ENCODE measurements at regions not wholly inside any gene's neighbourhood (a gene's known extent, or its start where the extent isn't known, plus 50 kb on each side); places are given as distances from the start of the nearest gene placed in this dataset.

DNA sequence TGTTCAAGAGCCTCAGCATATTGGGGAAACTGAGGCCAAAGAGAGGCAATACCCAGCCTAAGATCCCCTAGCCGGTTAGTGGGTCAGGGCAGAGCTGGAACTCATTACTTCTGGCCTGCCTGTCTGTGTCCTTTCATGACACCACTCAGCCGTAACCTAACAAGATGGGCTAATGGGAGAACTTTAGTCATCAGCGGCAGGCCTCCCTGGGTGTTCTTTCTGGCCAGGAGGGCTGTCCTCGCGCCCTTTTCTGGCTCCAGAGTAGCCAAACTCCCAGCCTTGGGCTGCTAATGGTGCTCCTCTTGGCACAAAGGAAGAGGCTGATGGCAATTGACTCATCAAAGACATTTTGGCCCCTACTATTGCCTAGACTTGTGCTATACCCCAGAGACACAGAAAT lies 76.6 kb downstream of the NCR2 start:
- H3K4me3 ChIP-seq (ENCODE audit: insufficient read depth, low read length, poor library complexity, severe bottlenecking): no peak overlapping the region
- no peak overlapping the region for H3K4me2 ChIP-seq (ENCODE audit: low read depth, low read length, poor library complexity, severe bottlenecking)

DNA sequence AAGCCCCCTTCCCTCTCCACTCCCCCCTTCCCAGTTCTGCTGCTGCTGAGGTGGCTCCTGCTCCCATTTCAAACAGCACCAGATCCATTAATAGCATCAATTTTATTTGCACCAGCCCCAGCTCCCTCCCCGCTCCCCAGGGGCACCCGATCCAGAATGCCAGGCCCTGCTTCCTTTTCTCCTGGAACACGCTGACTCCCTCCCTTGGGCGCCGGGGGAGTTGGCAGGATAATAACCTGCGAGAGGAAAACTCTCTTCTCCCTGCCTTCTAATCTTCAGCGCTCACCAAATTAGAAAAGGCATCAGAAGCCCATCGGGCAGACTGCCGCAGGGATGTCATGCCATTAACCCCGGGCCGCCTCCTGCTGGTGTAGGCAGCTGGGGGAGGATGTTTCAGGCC lies 77.8 kb downstream of the NCR2 start:
- TF ChIP-seq, protein P1, sequence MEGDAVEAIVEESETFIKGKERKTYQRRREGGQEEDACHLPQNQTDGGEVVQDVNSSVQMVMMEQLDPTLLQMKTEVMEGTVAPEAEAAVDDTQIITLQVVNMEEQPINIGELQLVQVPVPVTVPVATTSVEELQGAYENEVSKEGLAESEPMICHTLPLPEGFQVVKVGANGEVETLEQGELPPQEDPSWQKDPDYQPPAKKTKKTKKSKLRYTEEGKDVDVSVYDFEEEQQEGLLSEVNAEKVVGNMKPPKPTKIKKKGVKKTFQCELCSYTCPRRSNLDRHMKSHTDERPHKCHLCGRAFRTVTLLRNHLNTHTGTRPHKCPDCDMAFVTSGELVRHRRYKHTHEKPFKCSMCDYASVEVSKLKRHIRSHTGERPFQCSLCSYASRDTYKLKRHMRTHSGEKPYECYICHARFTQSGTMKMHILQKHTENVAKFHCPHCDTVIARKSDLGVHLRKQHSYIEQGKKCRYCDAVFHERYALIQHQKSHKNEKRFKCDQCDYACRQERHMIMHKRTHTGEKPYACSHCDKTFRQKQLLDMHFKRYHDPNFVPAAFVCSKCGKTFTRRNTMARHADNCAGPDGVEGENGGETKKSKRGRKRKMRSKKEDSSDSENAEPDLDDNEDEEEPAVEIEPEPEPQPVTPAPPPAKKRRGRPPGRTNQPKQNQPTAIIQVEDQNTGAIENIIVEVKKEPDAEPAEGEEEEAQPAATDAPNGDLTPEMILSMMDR (IDR thresholded peaks at IDR 0.05; ENCODE audit: insufficient read depth, low read length, poor library complexity, severe bottlenecking): no peak
- TF ChIP-seq EZH2phosphoT487 (conservative IDR thresholded peaks at IDR 0.05; ENCODE audit: low read length): no peak
- no peaks in the 10 kb centered on the region for H3K79me2 ChIP-seq (ENCODE audit: insufficient read depth, low read length)
- H3K27me3 ChIP-seq (ENCODE audit: low read length): no peaks in the 10 kb centered on the region
- no peaks in the 10 kb centered on the region for H3K9me2 ChIP-seq (replicated peaks; ENCODE audit: insufficient read depth, low read length)
- no peaks in the 10 kb centered on the region for H3F3A ChIP-seq (ENCODE audit: insufficient read depth)
- no peaks in the 10 kb centered on the region for H3K9me3 ChIP-seq (ENCODE audit: insufficient read depth, low read length)
- H3K27ac ChIP-seq (ENCODE audit: low read depth, low read length): no peak overlapping the region
- no peak overlapping the region for H3K4me3 ChIP-seq (ENCODE audit: insufficient read depth, low read length, poor library complexity, severe bottlenecking)
- no peak overlapping the region for H2AFZ ChIP-seq (ENCODE audit: low read depth, low read length, severe bottlenecking)
- no peak overlapping the region for H3K4me2 ChIP-seq (ENCODE audit: low read depth, low read length, poor library complexity, severe bottlenecking)
- H4K20me1 ChIP-seq (ENCODE audit: low read depth, low read length): no peaks in the 10 kb centered on the region
- H3K36me3 ChIP-seq (ENCODE audit: low read length): no peaks in the 10 kb centered on the region
- H3K9ac ChIP-seq (ENCODE audit: low read length): no peak overlapping the region

More for the DNA sequence above, 76.6 kb downstream of the NCR2 start:
- no peak overlapping the region for H3K9ac ChIP-seq (ENCODE audit: low read length)
- H3K9me2 ChIP-seq (replicated peaks; ENCODE audit: insufficient read depth, low read length): no peaks in the 10 kb centered on the region
- no peaks in the 10 kb centered on the region for H3F3A ChIP-seq (ENCODE audit: insufficient read depth)
- no peaks in the 10 kb centered on the region for H4K20me1 ChIP-seq (ENCODE audit: low read depth, low read length)
- H3K9me3 ChIP-seq (ENCODE audit: insufficient read depth, low read length): no peaks in the 10 kb centered on the region
- no peak overlapping the region for H2AFZ ChIP-seq (ENCODE audit: low read depth, low read length, severe bottlenecking)
- TF ChIP-seq, protein P1 (IDR thresholded peaks at IDR 0.05; ENCODE audit: insufficient read depth, low read length, poor library complexity, severe bottlenecking): no peak
- TF ChIP-seq EZH2phosphoT487 (conservative IDR thresholded peaks at IDR 0.05; ENCODE audit: low read length): no peak
- no peaks in the 10 kb centered on the region for H3K36me3 ChIP-seq (ENCODE audit: low read length)
- H3K27me3 ChIP-seq (ENCODE audit: low read length): no peaks in the 10 kb centered on the region
- no peak overlapping the region for H3K27ac ChIP-seq (ENCODE audit: low read depth, low read length)
- no peaks in the 10 kb centered on the region for H3K79me2 ChIP-seq (ENCODE audit: insufficient read depth, low read length)

DNA sequence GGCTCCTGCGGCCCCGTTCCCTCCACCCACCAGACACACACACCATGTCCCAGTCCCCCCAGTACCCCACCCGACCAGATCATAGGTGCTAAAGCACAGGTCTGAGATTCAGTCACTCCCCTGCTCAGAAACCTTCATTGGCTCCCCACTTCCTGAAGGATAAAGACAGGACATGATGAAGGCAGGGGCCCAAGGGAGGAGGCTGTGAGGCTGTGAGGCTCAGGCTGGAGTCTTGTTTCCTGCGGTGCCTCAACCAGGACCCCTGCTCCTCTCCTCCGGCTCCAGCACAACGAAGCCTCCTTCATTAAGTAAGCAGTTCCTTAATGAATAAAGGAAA lies 81.1 kb downstream of the NCR2 start:
- no peak overlapping the region for H3K4me3 ChIP-seq (ENCODE audit: insufficient read depth, low read length, poor library complexity, severe bottlenecking)
- H4K20me1 ChIP-seq (ENCODE audit: low read depth, low read length): no peaks in the 10 kb centered on the region
- TF ChIP-seq EZH2phosphoT487 (conservative IDR thresholded peaks at IDR 0.05; ENCODE audit: low read length): no peak
- TF ChIP-seq, protein P1 (IDR thresholded peaks at IDR 0.05; ENCODE audit: insufficient read depth, low read length, poor library complexity, severe bottlenecking): no peak
- no peak overlapping the region for H3K9ac ChIP-seq (ENCODE audit: low read length)
- no peaks in the 10 kb centered on the region for H3K9me2 ChIP-seq (replicated peaks; ENCODE audit: insufficient read depth, low read length)
- H3F3A ChIP-seq (ENCODE audit: insufficient read depth): no peaks in the 10 kb centered on the region
- no peak overlapping the region for H3K27ac ChIP-seq (ENCODE audit: low read depth, low read length)
- no peaks in the 10 kb centered on the region for H3K27me3 ChIP-seq (ENCODE audit: low read length)
- no peaks in the 10 kb centered on the region for H3K36me3 ChIP-seq (ENCODE audit: low read length)
- 0 out of 2 replicates have a peak, but pooled peaks cover 11% of the 10 kb centered on the region for H3K9me3 ChIP-seq (ENCODE audit: insufficient read depth, low read length)
- no peak overlapping the region for H2AFZ ChIP-seq (ENCODE audit: low read depth, low read length, severe bottlenecking)
- no peaks in the 10 kb centered on the region for H3K79me2 ChIP-seq (ENCODE audit: insufficient read depth, low read length)
- no peak overlapping the region for H3K4me2 ChIP-seq (ENCODE audit: low read depth, low read length, poor library complexity, severe bottlenecking)
